ENCODE measurements at regions not wholly inside any gene's neighbourhood (a gene's known extent, or its start where the extent isn't known, plus 50 kb on each side); places are given as distances from the start of the nearest gene placed in this dataset.

DNA sequence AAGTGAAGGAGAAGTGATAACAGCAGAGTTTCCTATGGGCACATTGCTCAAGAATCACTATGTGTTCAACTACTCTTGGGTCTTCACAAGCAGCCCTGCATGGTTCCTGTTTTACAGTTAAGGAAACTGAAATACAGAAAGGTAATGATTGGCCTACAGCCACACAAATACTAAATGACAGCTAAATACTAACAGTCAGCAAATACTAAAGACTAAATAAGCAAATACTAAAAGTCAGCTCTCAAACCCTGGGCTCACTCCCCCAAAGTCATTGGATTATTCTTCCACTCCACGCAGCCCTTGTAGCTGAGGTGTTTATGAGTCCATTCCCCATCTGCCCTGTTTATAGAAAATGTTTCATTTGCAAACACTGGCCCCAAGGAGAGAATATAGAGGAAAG is 372.7 kb upstream of the CDH11 start:
- H2BK15ac ChIP-seq (ENCODE audit: low read depth, low read length), result no peak overlapping the region
- no peak overlapping the region for H2BK120ac ChIP-seq (ENCODE audit: low read depth, low read length)
- no peak overlapping the region for H2AK9ac ChIP-seq (replicated peaks; ENCODE audit: low read depth, low read length, poor library complexity)
- no peaks in the 10 kb centered on the region for H3K36me3 ChIP-seq (ENCODE audit: control insufficient read depth, insufficient read depth, low read length)
- POLR2A ChIA-PET (ENCODE audit: unreplicated experiment), result no interaction called here
- intact Hi-C loops (cut with micrococcal nuclease) (no loop called here), dilution Hi-C loops (cut with HindIII; ENCODE audit: low sequenced_read_pairs, unreplicated experiment) (no loop called here), in situ Hi-C loops (cut with MboI; ENCODE audit: low sequenced_read_pairs) (no loop called here)
- no peak overlapping the region for H3K9ac ChIP-seq (ENCODE audit: low read depth, low read length)
- H3K23ac ChIP-seq (ENCODE audit: low read depth, low read length), result no peak overlapping the region
- H3K9me1 ChIP-seq (ENCODE audit: insufficient read depth, low read length), result no peaks in the 10 kb centered on the region
- H4K5ac ChIP-seq (ENCODE audit: low read depth, low read length), result no peak overlapping the region
- H3K79me1 ChIP-seq (ENCODE audit: low read depth in 1 of 2, low read length in 2 of 2), result no peaks in the 10 kb centered on the region
- no peak overlapping the region for H2AFZ ChIP-seq (replicated peaks; ENCODE audit: low read length, poor library complexity)
- H4K20me1 ChIP-seq (ENCODE audit: insufficient read depth, low read length), result no peaks in the 10 kb centered on the region
- ATAC-seq (ENCODE audit: low read depth) (no peak), DNase-seq (no peak)
- no peaks in the 10 kb centered on the region; the same call in 1 of the 2 replicates for H3K27me3 ChIP-seq (ENCODE audit: control insufficient read depth, insufficient read depth, low read length)
- no peak overlapping the region for H2AK5ac ChIP-seq (ENCODE audit: low read depth, low read length)
- H3K4me2 ChIP-seq (ENCODE audit: low read depth, low read length), result no peak overlapping the region
- H4K8ac ChIP-seq (ENCODE audit: low read depth in 2 of 2, low read length in 2 of 2), result no peak overlapping the region
- no peaks in the 10 kb centered on the region for H3K4me1 ChIP-seq (ENCODE audit: control insufficient read depth, insufficient read depth, low read length)
- CTCF ChIA-PET, result no interaction called here
- H3K4me3 ChIP-seq (ENCODE audit: insufficient read depth, low read depth, low read length), result no peak overlapping the region
- no peak overlapping the region for H3K56ac ChIP-seq (ENCODE audit: extremely low read depth, insufficient read depth, low read length)
- no peak overlapping the region for H3K18ac ChIP-seq (ENCODE audit: low read depth, low read length)
- TF ChIP-seq CEBPB (IDR thresholded peaks at IDR 0.05; ENCODE audit: low read depth, low read length) (no peak), NFE2L2 (IDR thresholded peaks at IDR 0.05; ENCODE audit: low read depth, low read length) (no peak), MAFK (IDR thresholded peaks at IDR 0.05; ENCODE audit: low read depth, low read length) (peak; percentile 49), RAD21 (IDR thresholded peaks at IDR 0.05; ENCODE audit: low read length) (no peak), FOS (IDR thresholded peaks at IDR 0.05; ENCODE audit: low read depth, low read length) (no peak), CHD1 (IDR thresholded peaks at IDR 0.05; ENCODE audit: low read depth, low read length) (no peak), ELK1 (IDR thresholded peaks at IDR 0.05; ENCODE audit: borderline replicate concordance, low read depth, low read length) (no peak)
- BruUV-seq (replicated peaks), result no TSS peak
- H3K9me3 ChIP-seq (ENCODE audit: control insufficient read depth, insufficient read depth, low read length), result no peaks in the 10 kb centered on the region; the same call in 1 of the 2 replicates
- H2BK20ac ChIP-seq (ENCODE audit: low read depth, low read length), result no peak overlapping the region
- no peak overlapping the region for H2BK5ac ChIP-seq (ENCODE audit: low read depth, low read length, poor library complexity, severe bottlenecking)
- no peak overlapping the region for H3K14ac ChIP-seq (replicated peaks; ENCODE audit: low read depth, low read length)
- no CpG with 5 or more reads among the region's 1 CpG for WGBS, 2 experiments (ENCODE audit: extremely low coverage in 2 of 2, insufficient read length in 1 of 2)
- no peak overlapping the region for H3K27ac ChIP-seq (ENCODE audit: insufficient read depth, low read length)
- H4K91ac ChIP-seq (ENCODE audit: insufficient read depth, low read depth, low read length), result no peak overlapping the region
- no peak overlapping the region for H3K4ac ChIP-seq (ENCODE audit: low read depth, low read length)
